HFFc6 (cell line): ENCODE measurements at regions not wholly inside any gene's neighbourhood (a gene's known extent, or its start where the extent isn't known, plus 50 kb on each side); places are given as distances from the start of the nearest gene placed in this dataset.

Source experiments
- DNase-seq: peaks from one replicate; pipeline ENCODE4 v3.0.0-alpha.2; 2018
- H3K27ac Mint-ChIP-seq: 2 replicates; pipeline ENCODE4 v1.8.0; 2020; ENCODE audit warnings: mild to moderate bottlenecking, mixed read lengths
- H3K27me3 Mint-ChIP-seq: 2 replicates; pipeline ENCODE4 v1.8.0; 2021; ENCODE audit warnings: mild to moderate bottlenecking, moderate library complexity, mixed read lengths; ENCODE audit not compliant: insufficient read depth
- H3K36me3 Mint-ChIP-seq: 2 replicates; pipeline ENCODE4 v1.8.0; 2021; ENCODE audit warnings: low read depth, mixed read lengths
- H3K4me1 Mint-ChIP-seq: 2 replicates; pipeline ENCODE4 v1.8.0; 2020; ENCODE audit warnings: low read depth, mixed read lengths
- H3K4me3 Mint-ChIP-seq: 2 replicates; pipeline ENCODE4 v1.8.0; 2020; ENCODE audit warnings: mild to moderate bottlenecking, moderate library complexity, mixed read lengths
- H3K9me3 Mint-ChIP-seq: 2 replicates; pipeline ENCODE4 v1.8.0; 2020; ENCODE audit warnings: mild to moderate bottlenecking, mixed read lengths
- CTCF ChIP-seq: fragments of 200-600 bp; sonication (generic); IDR thresholded peaks from 2 replicates; pipeline ENCODE4 v1.5.0; 2021; ENCODE audit warnings: antibody characterized with exemption, mild to moderate bottlenecking

- no peak for TF ChIP-seq CTCF
- Mint-ChIP-seq H3K9me3 (peaks cover 31% of the 10 kb centered on the region), H3K27ac (no peak overlapping the region)
Measured at GRCh38 chr5:89857790-89858189, 551.8 kb downstream of the CETN3 start.

GRCh38 chr5:89855417-89855816, 554.1 kb downstream of the CETN3 start:
- no peak overlapping the region for H3K4me3 Mint-ChIP-seq
- H3K36me3 Mint-ChIP-seq, result peaks cover 5% of the 10 kb centered on the region; the same call in 1 of the 2 replicates
- H3K27me3 Mint-ChIP-seq, result no peaks in the 10 kb centered on the region; the same call in 1 of the 2 replicates
- TF ChIP-seq CTCF, result no peak
- DNase-seq, result no peak
- no peaks in the 10 kb centered on the region for H3K4me1 Mint-ChIP-seq
- peaks cover 36% of the 10 kb centered on the region for H3K9me3 Mint-ChIP-seq
- no peak overlapping the region for H3K27ac Mint-ChIP-seq

More at GRCh38 chr5:89857790-89858189, 551.8 kb downstream of the CETN3 start:
- Mint-ChIP-seq H3K27me3 (no peaks in the 10 kb centered on the region; the same call in 1 of the 2 replicates), H3K4me1 (no peaks in the 10 kb centered on the region), H3K36me3 (peaks cover 5% of the 10 kb centered on the region; the same call in 1 of the 2 replicates), H3K4me3 (no peak overlapping the region)
- DNase-seq, result no peak

GRCh38 chr5:89851911-89852310, 557.6 kb downstream of the CETN3 start:
- no peaks in the 10 kb centered on the region; the same call in 1 of the 2 replicates for H3K27me3 Mint-ChIP-seq

GRCh38 chr5:89850513-89850865, 559.1 kb downstream of the CETN3 start:
- H3K27ac Mint-ChIP-seq, result no peak overlapping the region
- H3K4me1 Mint-ChIP-seq, result no peaks in the 10 kb centered on the region
- H3K9me3 Mint-ChIP-seq, result peaks cover 28% of the 10 kb centered on the region

More at GRCh38 chr5:89851911-89852310, 557.6 kb downstream of the CETN3 start:
- no peak for TF ChIP-seq CTCF
- Mint-ChIP-seq H3K27ac (no peak overlapping the region), H3K9me3 (peaks cover 24% of the 10 kb centered on the region), H3K4me1 (no peaks in the 10 kb centered on the region), H3K4me3 (no peak overlapping the region), H3K36me3 (no peaks in the 10 kb centered on the region)
- no peak for DNase-seq

GRCh38 chr5:89849830-89850512, 559.6 kb downstream of the CETN3 start:
- H3K27me3 Mint-ChIP-seq, result no peaks in the 10 kb centered on the region; the same call in 1 of the 2 replicates
- no peak for DNase-seq
- H3K4me3 Mint-ChIP-seq, result no peak overlapping the region
- no peaks in the 10 kb centered on the region for H3K4me1 Mint-ChIP-seq
- H3K36me3 Mint-ChIP-seq, result no peaks in the 10 kb centered on the region
- H3K9me3 Mint-ChIP-seq, result peaks cover 28% of the 10 kb centered on the region
- TF ChIP-seq CTCF, result no peak
- no peak overlapping the region for H3K27ac Mint-ChIP-seq

More at GRCh38 chr5:89850513-89850865, 559.1 kb downstream of the CETN3 start:
- no peak overlapping the region for H3K4me3 Mint-ChIP-seq
- no peak for DNase-seq
- H3K27me3 Mint-ChIP-seq, result no peaks in the 10 kb centered on the region; the same call in 1 of the 2 replicates
- no peak for TF ChIP-seq CTCF
- no peaks in the 10 kb centered on the region for H3K36me3 Mint-ChIP-seq
